ENCODE measurements at regions not wholly inside any gene's neighbourhood (a gene's known extent, or its start where the extent isn't known, plus 50 kb on each side); places are given as distances from the start of the nearest gene placed in this dataset.

DNA sequence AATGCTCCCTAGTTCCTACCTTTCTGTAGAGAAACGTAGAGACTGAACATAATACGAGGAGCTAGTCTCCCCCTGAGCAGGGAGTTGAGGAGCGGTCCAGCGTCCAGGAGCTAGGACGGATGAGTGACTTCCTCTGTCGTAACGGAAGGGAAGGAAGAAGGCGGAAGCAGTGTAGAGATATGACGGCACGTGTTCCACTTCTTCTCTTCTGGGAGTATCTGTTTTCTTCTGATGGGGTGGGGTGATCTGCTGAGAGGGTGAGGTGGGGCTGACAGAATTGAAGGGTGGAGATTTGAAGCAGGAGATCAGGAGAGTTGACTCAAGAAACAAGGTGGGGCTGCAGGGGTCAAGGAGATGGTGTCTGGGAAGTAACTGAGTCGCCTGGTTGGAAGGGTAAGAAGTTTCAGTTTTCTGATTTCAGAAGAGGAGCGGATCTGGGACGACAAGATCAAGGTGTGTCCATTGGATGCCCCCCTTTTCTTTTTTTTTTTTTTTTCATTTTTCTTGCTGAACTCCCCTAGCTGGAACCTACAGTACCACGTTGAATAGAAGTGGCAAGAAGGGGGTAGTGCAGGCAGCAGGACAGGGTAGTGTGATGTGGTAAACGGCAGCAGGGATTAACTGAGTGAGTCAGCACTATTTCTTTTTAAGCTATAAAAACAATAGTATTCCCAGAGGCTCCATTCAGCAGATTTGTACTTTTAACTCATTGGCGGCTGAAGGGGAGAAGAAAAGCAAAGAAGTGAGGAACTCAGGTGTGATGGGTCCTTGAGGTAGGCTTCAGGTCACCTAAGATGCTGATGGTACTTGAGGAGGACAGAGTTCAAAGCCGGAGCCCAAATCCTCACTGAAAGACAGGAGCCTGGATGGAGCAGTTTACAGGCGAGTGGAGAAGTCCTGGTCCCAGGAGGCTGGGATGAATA, 50.8 kb upstream of the SETD7 start:
- TF ChIP-seq, protein P1, sequence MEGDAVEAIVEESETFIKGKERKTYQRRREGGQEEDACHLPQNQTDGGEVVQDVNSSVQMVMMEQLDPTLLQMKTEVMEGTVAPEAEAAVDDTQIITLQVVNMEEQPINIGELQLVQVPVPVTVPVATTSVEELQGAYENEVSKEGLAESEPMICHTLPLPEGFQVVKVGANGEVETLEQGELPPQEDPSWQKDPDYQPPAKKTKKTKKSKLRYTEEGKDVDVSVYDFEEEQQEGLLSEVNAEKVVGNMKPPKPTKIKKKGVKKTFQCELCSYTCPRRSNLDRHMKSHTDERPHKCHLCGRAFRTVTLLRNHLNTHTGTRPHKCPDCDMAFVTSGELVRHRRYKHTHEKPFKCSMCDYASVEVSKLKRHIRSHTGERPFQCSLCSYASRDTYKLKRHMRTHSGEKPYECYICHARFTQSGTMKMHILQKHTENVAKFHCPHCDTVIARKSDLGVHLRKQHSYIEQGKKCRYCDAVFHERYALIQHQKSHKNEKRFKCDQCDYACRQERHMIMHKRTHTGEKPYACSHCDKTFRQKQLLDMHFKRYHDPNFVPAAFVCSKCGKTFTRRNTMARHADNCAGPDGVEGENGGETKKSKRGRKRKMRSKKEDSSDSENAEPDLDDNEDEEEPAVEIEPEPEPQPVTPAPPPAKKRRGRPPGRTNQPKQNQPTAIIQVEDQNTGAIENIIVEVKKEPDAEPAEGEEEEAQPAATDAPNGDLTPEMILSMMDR (conservative IDR thresholded peaks at IDR 0.05 in 1 of 2, IDR thresholded peaks at IDR 0.05 in 1 of 2; ENCODE audit: low read depth in 1 of 2, low read length in 2 of 2): no peak
- no peak for TF ChIP-seq EZH2 (IDR thresholded peaks at IDR 0.05; ENCODE audit: low read length, missing control alignments)

All from fibroblast of lung (primary cell).